ENCODE measurements at regions not wholly inside any gene's neighbourhood (a gene's known extent, or its start where the extent isn't known, plus 50 kb on each side); places are given as distances from the start of the nearest gene placed in this dataset.
"Not testable (repeated sequence)": the region's sequence is repeated elsewhere in the genome, so short reads cannot be mapped to it uniquely, and the experiment has no call there.

GRCh38 chr13:76330761-76331160, 555.4 kb downstream of the KCTD12 start:
- FAIRE-seq: no peak

- no peak for FAIRE-seq
These were observed 556.2 kb downstream of the KCTD12 start for GRCh38 chr13:76329866-76330580.

GRCh38 chr13:76329004-76329403, 557.2 kb downstream of the KCTD12 start:
- FAIRE-seq: no peak

- no peak for FAIRE-seq
These were observed 559.9 kb downstream of the KCTD12 start for GRCh38 chr13:76326343-76326742.

- FAIRE-seq: no peak
These were observed 566.3 kb downstream of the KCTD12 start for GRCh38 chr13:76319921-76320320.

- FAIRE-seq: no peak
These were observed 569.1 kb downstream of the KCTD12 start for GRCh38 chr13:76316998-76317527.

GRCh38 chr13:76314495-76314894, 571.7 kb downstream of the KCTD12 start:
- no peak for FAIRE-seq

GRCh38 chr13:76307142-76307541, 579.1 kb downstream of the KCTD12 start:
- no peak for FAIRE-seq

GRCh38 chr13:76300688-76301087, 585.5 kb downstream of the KCTD12 start:
- no peak for FAIRE-seq

GRCh38 chr13:76297331-76297730, 588.9 kb downstream of the KCTD12 start:
- FAIRE-seq: no peak

GRCh38 chr13:76296751-76297150, 589.5 kb downstream of the KCTD12 start:
- FAIRE-seq: no peak

- FAIRE-seq: not testable (repeated sequence)
These were observed 591.2 kb downstream of the KCTD12 start for GRCh38 chr13:76295020-76295419.

- FAIRE-seq: no peak
These were observed 592.5 kb downstream of the KCTD12 start for GRCh38 chr13:76293751-76294150.

GRCh38 chr13:76293346-76293745, 592.9 kb downstream of the KCTD12 start:
- FAIRE-seq: no peak

- FAIRE-seq: no peak
These were observed 593.5 kb downstream of the KCTD12 start for GRCh38 chr13:76292726-76293125.

GRCh38 chr13:76292031-76292430, 594.2 kb downstream of the KCTD12 start:
- FAIRE-seq: no peak

GRCh38 chr13:76289558-76289957, 596.6 kb downstream of the KCTD12 start:
- no peak for FAIRE-seq

- no peak for FAIRE-seq
These were observed 600.0 kb downstream of the KCTD12 start for GRCh38 chr13:76286178-76286577.

GRCh38 chr13:76285463-76285862, 600.7 kb downstream of the KCTD12 start:
- FAIRE-seq: no peak

GRCh38 chr13:76279766-76280165, 606.4 kb downstream of the KCTD12 start:
- not testable (repeated sequence) for FAIRE-seq

GRCh38 chr13:76271728-76272232, 614.4 kb downstream of the KCTD12 start:
- FAIRE-seq: no peak

GRCh38 chr13:76268307-76268706, 617.9 kb downstream of the KCTD12 start:
- FAIRE-seq: not testable (repeated sequence)

- no peak for FAIRE-seq
These were observed 619.0 kb downstream of the KCTD12 start for GRCh38 chr13:76267216-76267615.

GRCh38 chr13:76266561-76266960, 619.6 kb downstream of the KCTD12 start:
- no peak for FAIRE-seq

- FAIRE-seq: no peak
These were observed 614.1 kb downstream of the LMO7 start for GRCh38 chr13:76250211-76250610.

All from A204.1 (cell line).